Islet of Langerhans (tissue), 1 donor: ENCODE measurements at regions not wholly inside any gene's neighbourhood (a gene's known extent, or its start where the extent isn't known, plus 50 kb on each side); places are given as distances from the start of the nearest gene placed in this dataset.
"Not testable (repeated sequence)": the region's sequence is repeated elsewhere in the genome, so short reads cannot be mapped to it uniquely, and the experiment has no call there.

ENCODE experiments used
- FAIRE-seq: peaks from one replicate; lab custom pipeline; 2011; peaks lifted over from hg19 to GRCh38; lab: Jason Lieb, UNC

GRCh38 chr13:68944272-68944671, 1163.4 kb upstream of the ATXN8OS start:
- no peak for FAIRE-seq

DNA sequence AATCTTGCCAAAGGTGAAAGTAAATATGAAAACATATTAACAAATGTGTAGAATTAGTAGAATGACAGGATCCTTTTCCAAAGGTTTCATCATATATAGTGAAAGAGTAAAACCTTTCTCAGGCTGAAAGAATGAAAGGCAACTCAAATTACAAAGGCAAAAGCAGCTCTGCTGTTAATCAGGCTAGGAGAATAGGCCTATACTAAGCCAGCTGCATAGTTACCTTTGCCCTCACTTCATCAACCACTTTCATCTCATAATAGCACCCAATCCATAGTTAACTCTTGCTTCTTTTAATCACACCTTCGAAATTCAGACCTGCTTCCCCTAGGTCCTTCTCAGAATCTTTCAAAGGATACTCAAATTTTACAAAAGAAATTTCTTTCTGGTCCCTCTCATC, 1167.6 kb upstream of the ATXN8OS start:
- no peak for FAIRE-seq

DNA sequence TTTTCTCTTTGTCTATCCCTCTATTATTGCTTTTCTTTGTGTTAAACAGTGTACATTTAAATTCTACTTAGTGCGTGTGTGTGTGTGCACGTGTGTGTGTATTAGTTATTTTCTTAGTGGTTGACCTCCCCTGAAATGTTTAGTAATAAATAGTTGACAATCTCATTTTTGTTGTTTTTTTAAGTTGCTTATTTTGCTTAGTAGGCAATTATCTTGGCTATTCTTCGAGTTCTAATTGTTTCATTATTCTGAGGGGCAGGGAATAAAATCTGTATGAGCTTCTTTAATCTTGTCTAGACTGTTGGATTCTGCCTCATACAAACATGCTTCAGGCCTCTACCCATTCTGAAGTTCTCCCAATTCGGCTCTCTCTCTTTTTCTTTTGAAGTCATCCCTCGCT, 1169.0 kb upstream of the ATXN8OS start:
- no peak for FAIRE-seq

GRCh38 chr13:68929075-68929745, 1178.4 kb upstream of the ATXN8OS start:
- FAIRE-seq: no peak

DNA sequence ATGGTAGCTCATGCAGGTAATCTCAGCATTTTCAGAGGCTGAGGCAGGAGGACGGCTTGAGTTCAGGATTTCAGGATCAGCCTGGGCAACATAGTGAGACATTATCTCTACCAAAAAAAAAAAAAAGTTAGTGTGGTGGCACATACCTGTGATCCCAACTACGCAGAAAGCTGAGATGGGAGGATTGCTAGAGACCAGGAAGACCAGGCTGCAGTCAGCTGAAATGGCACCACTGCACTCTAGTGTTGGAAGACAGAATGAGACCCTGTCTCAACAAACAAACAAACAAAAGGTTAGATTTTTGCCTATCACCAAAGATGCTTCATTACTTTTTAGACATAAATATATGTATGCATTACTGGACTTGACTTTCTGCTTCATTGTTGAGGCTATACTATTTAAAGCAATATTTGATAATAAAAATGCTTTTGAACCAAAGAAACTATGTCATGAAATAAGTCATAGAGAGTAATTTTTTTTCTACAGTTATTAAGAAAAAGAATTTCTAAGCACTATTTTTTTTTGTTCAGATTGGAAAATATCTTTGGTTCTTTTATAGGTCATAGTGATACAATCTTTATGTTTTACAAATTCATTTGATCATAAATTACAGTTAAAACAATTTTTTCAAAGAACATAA, 1180.1 kb upstream of the ATXN8OS start:
- peak; percentile 21 for FAIRE-seq

GRCh38 chr13:68923995-68924394, 1183.6 kb upstream of the ATXN8OS start:
- no peak for FAIRE-seq

- no peak for FAIRE-seq
Observed at GRCh38 chr13:68908879-68909278, 1198.7 kb upstream of the ATXN8OS start.

- no peak for FAIRE-seq
Observed at GRCh38 chr13:68905186-68905585, 1202.4 kb upstream of the ATXN8OS start.

- FAIRE-seq: no peak
Observed at GRCh38 chr13:68897331-68897928, 1210.2 kb upstream of the ATXN8OS start.

DNA sequence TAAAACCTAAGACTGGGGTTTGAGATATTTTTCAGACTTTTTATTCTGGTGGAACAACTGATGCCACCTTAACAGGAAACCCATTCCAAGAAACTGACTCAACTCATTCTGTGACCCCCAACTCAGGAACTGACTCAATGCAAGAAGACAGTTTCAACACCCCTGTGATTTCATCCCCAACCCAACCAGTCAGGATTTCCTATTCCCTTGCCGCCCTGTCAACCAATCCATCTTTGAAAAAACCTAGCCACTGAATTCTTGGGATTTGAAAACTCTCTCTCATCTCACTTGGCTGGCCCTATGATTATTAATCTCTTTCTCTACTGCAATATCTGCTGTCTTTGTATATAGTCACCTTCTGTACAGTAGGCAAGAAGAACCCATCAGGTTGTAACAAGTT, 1211.9 kb upstream of the ATXN8OS start:
- FAIRE-seq: no peak

GRCh38 chr13:68893721-68894120, 1213.9 kb upstream of the ATXN8OS start:
- not testable (repeated sequence) for FAIRE-seq

GRCh38 chr13:68892596-68892995, 1215.0 kb upstream of the ATXN8OS start:
- not testable (repeated sequence) for FAIRE-seq

DNA sequence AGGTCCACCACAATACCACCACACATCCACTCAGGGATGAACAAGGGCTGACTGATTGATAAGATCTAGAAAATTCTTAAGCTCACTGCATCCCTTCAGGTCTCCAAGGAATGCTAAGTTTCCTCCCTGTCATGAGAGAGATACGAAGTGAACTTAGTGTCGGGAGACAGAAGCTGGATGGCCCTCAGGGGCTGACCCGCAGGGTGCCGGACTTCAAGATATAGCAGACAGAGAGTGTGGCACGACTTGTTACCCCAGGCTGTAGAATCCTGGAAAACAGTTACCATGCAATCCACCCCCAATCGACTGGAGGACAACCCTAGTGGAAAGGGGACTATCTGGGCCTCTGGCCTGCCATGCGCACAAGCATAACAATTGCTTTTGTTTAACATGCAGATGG, 1217.5 kb upstream of the ATXN8OS start:
- FAIRE-seq: not testable (repeated sequence)

DNA sequence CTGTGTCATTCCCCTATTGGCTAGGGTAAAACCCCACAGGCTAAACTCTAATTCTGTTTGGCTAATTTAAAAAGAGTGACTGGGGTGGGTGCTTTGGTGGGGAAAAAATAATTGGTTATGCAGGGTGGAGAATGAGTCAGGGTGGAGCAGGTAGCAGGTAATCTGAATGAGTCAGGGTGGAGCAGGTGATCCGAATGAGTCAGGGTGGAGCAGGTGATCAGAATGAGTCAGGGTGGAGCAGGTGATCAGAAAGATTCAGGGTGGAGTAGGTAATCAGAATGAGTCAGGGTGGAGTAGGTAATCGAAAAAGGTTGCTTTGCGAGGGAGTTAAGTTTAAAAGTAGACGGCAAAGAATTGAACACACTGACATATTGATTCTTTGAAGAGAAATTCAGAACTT, 1218.8 kb upstream of the ATXN8OS start:
- no peak for FAIRE-seq

GRCh38 chr13:68872338-68872737, 1235.3 kb upstream of the ATXN8OS start:
- no peak for FAIRE-seq

- no peak for FAIRE-seq
Observed at GRCh38 chr13:68851026-68851425, 1256.6 kb upstream of the ATXN8OS start.

GRCh38 chr13:68850160-68850559, 1257.5 kb upstream of the ATXN8OS start:
- FAIRE-seq: no peak

DNA sequence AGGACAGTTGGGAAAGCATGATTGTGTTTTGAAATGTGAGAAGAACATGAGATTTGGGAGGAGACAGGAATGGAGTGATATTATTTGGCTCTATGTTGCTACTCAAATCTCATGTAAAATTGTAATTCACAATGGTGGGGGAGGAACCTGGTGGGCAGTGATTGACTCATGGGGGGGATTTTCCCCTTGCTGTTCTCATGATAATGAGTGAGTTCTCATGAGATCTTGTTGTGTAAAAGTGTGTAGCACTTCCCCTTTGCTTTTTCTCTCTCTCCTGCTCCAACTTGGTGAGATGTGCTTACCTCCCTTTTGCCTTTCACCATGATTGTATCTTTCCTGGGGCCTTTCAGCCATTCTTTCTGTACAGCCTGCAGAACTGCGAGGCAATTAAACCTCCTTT, 1261.0 kb upstream of the ATXN8OS start:
- no peak for FAIRE-seq

DNA sequence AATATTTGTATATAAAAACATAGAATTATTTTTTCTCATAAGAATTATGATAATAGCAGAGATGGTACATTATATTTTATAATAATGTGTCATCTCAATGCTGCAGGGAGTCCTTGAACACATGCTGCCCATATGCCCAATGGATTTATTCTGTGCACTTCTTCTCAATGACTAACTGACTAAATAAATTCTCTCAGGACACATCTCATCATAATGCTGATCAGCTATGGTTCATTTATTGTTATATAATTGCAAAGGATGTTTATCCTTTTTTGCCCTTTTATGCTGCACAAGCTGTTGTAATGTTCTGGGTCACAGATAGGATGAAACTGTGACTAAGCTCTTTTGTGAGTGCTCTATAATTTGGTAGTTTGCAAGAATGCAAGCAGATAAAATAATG, 1273.3 kb upstream of the ATXN8OS start:
- no peak for FAIRE-seq

GRCh38 chr13:68816715-68817114, 1290.9 kb upstream of the ATXN8OS start:
- FAIRE-seq: no peak

DNA sequence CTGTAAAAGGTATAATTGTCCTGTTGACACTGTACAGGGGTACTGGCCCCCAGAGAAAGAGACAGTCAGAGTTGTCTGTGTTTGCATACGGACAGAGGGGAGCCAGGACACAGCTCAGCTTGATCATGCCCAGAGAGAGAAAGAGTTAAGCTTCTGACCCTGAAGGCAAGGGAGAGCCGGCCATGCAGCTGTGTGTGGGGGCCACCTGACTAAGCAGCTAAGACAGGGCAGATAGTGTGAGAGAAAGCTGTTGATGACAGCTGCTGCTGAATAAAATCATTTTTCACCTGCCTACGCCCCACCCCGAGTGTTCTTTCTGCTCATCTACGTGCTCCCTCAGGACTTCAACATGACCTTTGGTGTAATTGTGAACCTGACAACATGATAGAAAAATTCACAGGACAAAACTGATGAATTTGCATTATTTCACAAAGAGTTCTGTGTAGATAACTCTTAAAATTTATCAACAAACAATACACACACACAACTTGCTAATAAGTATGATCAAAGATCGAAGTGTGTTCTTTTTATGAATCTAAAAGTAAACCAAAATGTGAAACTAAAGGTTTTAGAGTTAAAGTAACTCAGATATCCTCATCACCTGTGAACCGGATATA, 1294.3 kb upstream of the ATXN8OS start:
- FAIRE-seq: no peak

GRCh38 chr13:68810660-68811059, 1297.0 kb upstream of the ATXN8OS start:
- no peak for FAIRE-seq

- FAIRE-seq: no peak
Observed at GRCh38 chr13:68808456-68808855, 1299.2 kb upstream of the ATXN8OS start.
